ENCODE measurements at regions not wholly inside any gene's neighbourhood (a gene's known extent, or its start where the extent isn't known, plus 50 kb on each side); places are given as distances from the start of the nearest gene placed in this dataset.

GRCh38 chr19:34104557-34104956, 67.7 kb upstream of the LSM14A start:
- no peak overlapping the region for H3K27ac Mint-ChIP-seq
- H3K4me3 Mint-ChIP-seq = no peak overlapping the region
- H3K27me3 ChIP-seq = no peaks in the 10 kb centered on the region
- H3K36me3 Mint-ChIP-seq = no peaks in the 10 kb centered on the region
- no peak overlapping the region for H3K9ac ChIP-seq
- no peak for DNase-seq (ENCODE audit: low spot score)
- H4K20me1 ChIP-seq (ENCODE audit: low read depth) = no peaks in the 10 kb centered on the region
- H3F3A ChIP-seq (ENCODE audit: low read depth) = no peaks in the 10 kb centered on the region
- H3K4me2 ChIP-seq = no peak overlapping the region
- H3K9me3 ChIP-seq (ENCODE audit: low read depth) = no peaks in the 10 kb centered on the region
- H3K4me1 ChIP-seq = no peaks in the 10 kb centered on the region
- no peak overlapping the region for H3K4me3 ChIP-seq
- H3K4me1 Mint-ChIP-seq = no peaks in the 10 kb centered on the region
- no peaks in the 10 kb centered on the region for H3K9me3 Mint-ChIP-seq
- H3K36me3 ChIP-seq = no peaks in the 10 kb centered on the region
- no peak overlapping the region for H3K27ac ChIP-seq
- H2AFZ ChIP-seq (replicated peaks) = no peak overlapping the region
- no peaks in the 10 kb centered on the region for H3K79me2 ChIP-seq (ENCODE audit: low read depth)
- TF ChIP-seq EZH2 (IDR thresholded peaks at IDR 0.05) (no peak), CTCF (IDR thresholded peaks at IDR 0.05) (no peak), EZH2phosphoT487 (IDR thresholded peaks at IDR 0.05) (no peak)
- H3K27me3 Mint-ChIP-seq (ENCODE audit: insufficient read depth, low read depth) = peaks cover 5% of the 10 kb centered on the region

DNA sequence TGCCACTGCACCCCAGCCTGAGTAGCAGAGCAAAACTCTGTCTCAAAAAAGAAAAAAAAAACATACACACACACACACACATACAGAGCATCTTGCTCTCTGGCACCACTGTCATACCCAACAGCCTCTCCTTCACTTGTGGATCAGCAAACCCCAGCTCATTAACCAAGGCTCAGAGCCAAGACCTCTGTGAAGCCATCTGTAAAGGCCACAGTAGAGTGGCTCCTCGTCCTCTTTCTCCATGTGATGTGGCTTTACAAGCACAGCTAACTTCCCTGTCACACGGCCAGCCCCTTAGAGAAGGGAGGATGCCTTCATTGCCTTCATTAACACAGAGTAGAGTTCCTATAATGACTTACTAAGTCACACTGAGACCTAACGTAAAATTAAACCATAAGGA, 62.7 kb upstream of the LSM14A start:
- H3K79me2 ChIP-seq (ENCODE audit: low read depth) = no peaks in the 10 kb centered on the region

DNA sequence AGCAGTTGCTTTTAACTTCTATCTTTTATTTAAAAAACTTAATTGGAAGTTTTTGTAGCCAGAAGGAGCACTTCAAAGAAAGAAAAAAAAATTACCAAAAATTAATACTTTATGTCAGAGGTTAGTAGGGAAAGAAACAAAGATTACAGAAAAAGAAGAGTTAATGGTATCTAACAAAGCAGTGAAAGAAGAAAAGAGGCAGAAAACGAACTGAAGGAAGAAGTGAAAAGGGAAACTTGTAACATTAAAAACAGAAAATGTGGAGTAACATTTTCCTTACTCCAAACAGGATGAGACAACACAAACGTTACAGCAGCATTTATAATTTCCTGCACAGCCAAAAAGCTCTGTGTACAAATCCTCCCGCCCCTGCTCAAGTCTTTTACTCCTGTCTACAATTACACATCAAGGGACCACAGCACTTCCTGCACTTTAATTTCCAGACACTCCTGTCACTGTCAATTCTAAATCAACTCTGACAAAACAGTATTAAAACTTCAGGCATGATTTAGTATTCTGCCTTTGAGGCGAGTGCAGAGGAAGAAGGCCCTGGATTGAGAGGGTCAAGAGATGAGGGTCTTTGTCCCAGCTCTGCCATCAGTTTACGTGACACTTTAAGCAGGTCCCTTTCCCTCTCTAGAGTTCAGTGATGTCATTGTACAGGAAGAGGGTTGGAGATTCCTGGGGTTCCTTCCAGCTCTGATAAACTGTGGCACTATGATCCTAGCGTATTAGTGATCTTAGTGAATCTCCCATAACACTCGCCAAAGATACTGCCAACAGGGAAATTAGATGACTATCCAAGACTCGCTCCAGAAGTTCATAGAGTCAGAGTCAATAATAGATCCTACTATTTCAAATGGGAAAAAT, 53.2 kb upstream of the LSM14A start:
- H3K4me1 Mint-ChIP-seq = peaks cover 31% of the 10 kb centered on the region
- Histone ChIP-seq H3K27ac (no peak overlapping the region), H3K4me2 (no peak overlapping the region), H3K9me3 (ENCODE audit: low read depth) (no peaks in the 10 kb centered on the region), H3K4me3 (no peak overlapping the region), H2AFZ (replicated peaks) (peak overlapping the region; percentile 76), H3K9ac (no peak overlapping the region), H3K36me3 (no peaks in the 10 kb centered on the region), H3F3A (ENCODE audit: low read depth) (no peaks in the 10 kb centered on the region), H3K4me1 (peaks cover 3% of the 10 kb centered on the region), H3K27me3 (no peaks in the 10 kb centered on the region), H3K79me2 (ENCODE audit: low read depth) (no peaks in the 10 kb centered on the region), H4K20me1 (ENCODE audit: low read depth) (no peaks in the 10 kb centered on the region)
- no peak overlapping the region for H3K4me3 Mint-ChIP-seq
- H3K36me3 Mint-ChIP-seq = no peaks in the 10 kb centered on the region
- no peak for DNase-seq (ENCODE audit: low spot score)
- H3K27me3 Mint-ChIP-seq (ENCODE audit: insufficient read depth, low read depth) = peaks cover 2% of the 10 kb centered on the region
- H3K9me3 Mint-ChIP-seq = peaks cover 2% of the 10 kb centered on the region
- TF ChIP-seq CTCF (IDR thresholded peaks at IDR 0.05) = no peak
- TF ChIP-seq EZH2 (IDR thresholded peaks at IDR 0.05) = no peak
- no peak for TF ChIP-seq EZH2phosphoT487 (IDR thresholded peaks at IDR 0.05)
- H3K27ac Mint-ChIP-seq = no peak overlapping the region

More for the DNA sequence above, 62.7 kb upstream of the LSM14A start:
- H3K27ac Mint-ChIP-seq = peak overlapping the region; percentile 23
- no peak overlapping the region for H3K4me3 Mint-ChIP-seq
- H3K27me3 Mint-ChIP-seq (ENCODE audit: insufficient read depth, low read depth) = no peaks in the 10 kb centered on the region
- Histone ChIP-seq H3K9ac (no peak overlapping the region), H3K4me2 (no peak overlapping the region), H3K27ac (no peak overlapping the region), H3K9me3 (ENCODE audit: low read depth) (no peaks in the 10 kb centered on the region), H3K4me1 (no peaks in the 10 kb centered on the region), H3K27me3 (no peaks in the 10 kb centered on the region), H3F3A (ENCODE audit: low read depth) (no peaks in the 10 kb centered on the region), H3K4me3 (no peak overlapping the region), H2AFZ (replicated peaks) (no peak overlapping the region), H3K36me3 (no peaks in the 10 kb centered on the region), H4K20me1 (ENCODE audit: low read depth) (no peaks in the 10 kb centered on the region)
- no peaks in the 10 kb centered on the region for H3K4me1 Mint-ChIP-seq
- H3K36me3 Mint-ChIP-seq = no peaks in the 10 kb centered on the region
- TF ChIP-seq EZH2phosphoT487 (IDR thresholded peaks at IDR 0.05) (no peak), EZH2 (IDR thresholded peaks at IDR 0.05) (no peak), CTCF (IDR thresholded peaks at IDR 0.05) (no peak)
- no peaks in the 10 kb centered on the region for H3K9me3 Mint-ChIP-seq
- no peak for DNase-seq (ENCODE audit: low spot score)
